GM18907 (cell line): ENCODE measurements at regions not wholly inside any gene's neighbourhood (a gene's known extent, or its start where the extent isn't known, plus 50 kb on each side); places are given as distances from the start of the nearest gene placed in this dataset.
"Not testable (repeated sequence)": the region's sequence is repeated elsewhere in the genome, so short reads cannot be mapped to it uniquely, and the experiment has no call there.

Experiments
- ATAC-seq: cut with Tn5 transposase; IDR thresholded peaks from one replicate; pipeline ENCODE4 v1.9.1; 2021; ENCODE audit warnings: mild to moderate bottlenecking, moderate library complexity; ENCODE audit not compliant: unreplicated experiment

DNA sequence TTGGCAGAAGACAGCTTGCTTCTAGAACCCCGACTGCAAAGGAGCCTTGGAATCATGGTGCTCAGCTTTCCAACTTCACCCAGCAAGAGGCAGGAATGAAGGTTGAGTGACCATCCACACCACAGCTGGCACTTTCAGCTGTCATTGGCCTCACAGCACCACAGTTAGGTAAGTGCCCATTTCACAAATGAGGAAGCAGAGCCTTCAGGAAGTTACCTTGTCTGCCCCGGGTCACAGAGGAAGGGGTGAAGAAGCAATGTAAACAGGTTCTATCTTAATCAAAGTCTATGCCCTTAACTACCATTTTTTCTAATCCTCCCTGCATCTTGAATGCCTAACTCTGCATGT lies 156.0 kb downstream of the GLUL start:
- no peak for ATAC-seq

DNA sequence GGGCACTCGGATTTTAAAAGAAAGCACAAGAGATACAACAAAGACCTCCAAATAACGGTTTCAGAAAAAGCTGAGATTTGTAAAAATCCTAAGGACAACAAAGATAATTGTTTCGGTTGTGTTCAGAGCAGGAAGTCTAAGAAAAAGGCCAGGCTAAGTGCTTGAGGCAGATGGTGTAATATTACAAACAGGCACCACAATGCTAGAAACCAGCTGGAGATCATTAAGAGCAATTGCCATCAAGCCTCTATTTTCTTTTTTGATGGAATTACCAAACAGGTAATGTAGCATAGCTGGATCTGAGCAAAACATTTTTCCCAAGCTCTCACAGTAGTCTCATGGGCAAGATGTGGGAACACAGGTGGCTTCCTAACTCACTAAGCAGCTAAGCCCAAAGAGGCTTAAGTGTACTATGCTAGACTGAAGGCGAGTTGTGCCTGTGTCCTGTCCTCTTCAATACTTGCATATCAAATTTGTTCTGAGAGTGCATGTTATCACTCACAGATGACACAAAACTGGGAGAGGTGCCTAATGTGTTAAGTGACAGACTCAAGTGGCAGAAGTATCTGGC lies 161.6 kb downstream of the GLUL start:
- no peak for ATAC-seq

GRCh38 chr1:182229451-182229850 lies 162.1 kb downstream of the GLUL start:
- ATAC-seq, result no peak

DNA sequence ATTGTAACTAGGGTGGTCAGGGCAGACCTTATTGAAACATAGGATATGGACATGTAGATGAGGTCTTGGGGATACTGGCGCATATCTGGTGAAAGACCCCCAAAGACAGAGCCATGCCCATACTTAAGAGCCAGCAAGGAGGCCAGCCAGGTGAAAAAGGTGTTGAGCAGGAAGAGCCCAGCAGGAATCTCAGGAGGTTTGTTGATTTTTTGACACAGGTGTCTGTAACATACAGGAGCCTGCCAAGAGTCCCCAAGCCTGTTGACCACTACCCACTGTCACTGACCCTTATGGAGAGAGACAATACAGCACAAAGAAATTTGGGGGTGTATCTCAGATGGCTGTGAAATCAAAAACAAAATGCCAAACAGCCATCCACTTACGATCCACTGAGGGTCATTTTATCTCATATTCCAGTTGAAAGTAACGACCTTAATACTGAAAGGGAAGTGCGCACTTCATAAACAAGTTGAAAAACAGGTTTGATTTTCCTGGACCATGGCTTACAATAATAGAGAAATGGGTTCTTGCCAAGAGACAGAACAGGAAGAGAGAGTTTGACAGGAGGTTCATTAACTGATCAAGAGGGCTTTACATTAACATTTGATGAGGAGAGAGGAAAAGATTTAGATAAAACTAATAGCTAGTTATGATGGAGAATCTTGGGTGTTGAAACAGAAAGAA lies 163.6 kb downstream of the GLUL start:
- no peak for ATAC-seq

- no peak for ATAC-seq
Observed at GRCh38 chr1:182226618-182227017, 165.0 kb downstream of the GLUL start.

DNA sequence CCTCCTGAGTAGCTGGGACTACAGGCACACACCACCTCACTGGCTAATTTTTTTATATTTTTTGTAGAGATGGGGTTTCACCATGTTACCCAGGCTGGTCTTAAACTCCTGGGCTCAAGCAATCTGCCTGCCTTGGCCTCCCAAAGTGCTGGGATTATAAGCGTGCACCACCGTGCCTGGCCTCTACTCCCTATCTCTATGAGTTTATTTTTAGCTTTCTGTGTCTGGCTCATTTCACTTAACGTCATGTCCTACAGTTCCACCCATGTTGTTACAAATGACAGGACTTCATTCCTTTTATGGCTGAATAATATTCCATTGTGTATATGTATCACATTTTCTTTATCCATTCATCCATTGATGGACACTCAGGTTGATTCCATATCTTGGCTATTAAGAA lies 164.2 kb upstream of the ZNF648 start:
- not testable (repeated sequence) for ATAC-seq

DNA sequence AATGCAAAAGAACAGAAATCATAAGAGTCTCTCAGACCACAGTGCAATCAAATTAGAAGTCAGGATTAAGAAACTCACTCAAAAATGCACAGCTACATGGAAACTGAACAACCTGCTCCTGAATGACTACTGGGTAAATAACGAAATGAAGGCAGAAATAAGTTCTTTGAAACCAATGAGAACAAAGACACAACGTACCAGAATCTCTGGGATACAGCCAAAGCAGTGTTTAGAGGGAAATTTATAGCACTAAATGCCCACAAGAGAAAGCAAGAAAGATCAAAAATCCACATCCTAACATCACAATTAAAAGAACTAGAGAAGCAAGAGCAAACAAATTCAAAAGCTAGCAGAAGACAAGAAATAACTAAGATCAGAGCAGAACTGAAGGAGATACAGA lies 160.5 kb upstream of the ZNF648 start:
- ATAC-seq, result not testable (repeated sequence)

DNA sequence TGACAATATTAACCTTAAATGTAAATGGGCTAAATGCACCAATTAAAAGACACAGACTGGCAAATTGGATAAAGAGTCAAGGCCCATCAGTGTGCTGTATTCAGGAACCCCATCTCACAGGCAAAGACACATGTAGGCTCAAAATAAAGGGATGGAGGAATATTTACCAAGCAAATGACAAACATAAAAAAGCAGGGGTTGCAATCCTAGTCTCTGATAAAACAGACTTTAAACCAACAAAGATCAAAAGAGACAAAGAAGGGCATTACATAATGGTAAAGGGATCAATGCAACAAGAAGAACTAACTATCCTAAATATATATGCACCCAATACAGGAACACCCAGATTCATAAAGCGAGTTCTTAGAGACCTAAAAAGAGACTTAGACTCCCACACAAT lies 159.9 kb upstream of the ZNF648 start:
- ATAC-seq, result not testable (repeated sequence)

- ATAC-seq, result no peak
Observed at GRCh38 chr1:182217967-182218366, 156.5 kb upstream of the ZNF648 start.

DNA sequence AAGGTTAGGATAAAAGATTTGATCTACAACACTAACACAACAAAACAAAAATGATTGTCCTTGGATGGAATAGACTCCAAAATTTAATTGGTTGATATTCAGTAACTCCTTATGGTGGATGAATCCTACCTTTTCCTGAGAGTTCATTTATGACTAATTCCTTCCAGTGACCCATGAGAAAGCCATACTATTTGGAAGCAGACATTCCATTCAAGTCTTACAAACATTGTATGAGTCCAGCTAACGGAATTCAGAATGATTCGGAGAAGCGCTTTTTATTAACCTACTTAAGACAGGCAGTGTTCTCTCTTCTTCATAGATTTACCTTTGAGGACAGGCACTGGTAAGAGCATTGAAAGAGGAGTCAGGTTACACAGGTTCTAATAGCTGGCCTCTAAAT lies 155.6 kb upstream of the ZNF648 start:
- no peak for ATAC-seq

GRCh38 chr1:182215764-182216163 lies 154.3 kb upstream of the ZNF648 start:
- ATAC-seq, result no peak

GRCh38 chr1:182213163-182213562 lies 151.7 kb upstream of the ZNF648 start:
- no peak for ATAC-seq

DNA sequence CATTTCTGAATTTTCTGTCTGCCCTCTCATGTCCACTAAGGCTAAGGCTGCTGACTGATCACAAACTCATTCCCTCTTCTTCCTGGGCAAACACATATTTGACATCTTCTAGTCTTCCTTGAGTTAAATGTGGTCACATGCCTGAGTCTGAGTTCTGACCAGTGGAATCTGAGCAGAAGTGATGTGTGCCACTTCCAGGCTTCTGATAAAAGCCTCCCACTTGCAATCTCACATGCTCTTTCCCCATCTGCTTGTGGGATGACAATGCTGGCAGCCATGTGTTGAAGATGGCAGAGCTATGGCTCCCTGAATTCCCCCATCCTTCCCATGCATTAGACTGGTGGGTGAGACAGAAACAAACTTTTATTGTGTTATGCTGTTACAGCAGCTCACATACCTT lies 149.9 kb upstream of the ZNF648 start:
- ATAC-seq, result no peak

DNA sequence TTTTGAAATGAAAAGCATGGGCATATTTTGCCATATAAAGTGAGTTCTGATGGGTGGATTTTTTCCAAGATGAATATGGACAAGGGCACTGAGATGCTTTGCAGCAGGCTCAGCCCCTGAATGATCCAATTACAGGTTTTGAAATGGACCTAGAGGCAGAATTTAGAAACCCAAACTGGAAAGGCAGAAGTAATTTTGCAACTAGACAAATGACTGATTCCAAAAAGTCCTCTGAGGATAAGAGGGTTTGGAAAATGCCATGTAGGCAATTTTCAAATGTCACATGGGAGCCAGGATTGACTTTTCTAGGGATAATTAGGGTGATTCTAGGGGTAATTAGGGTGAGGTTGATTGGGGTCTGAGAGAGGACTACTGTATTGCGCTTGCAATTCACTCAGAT lies 148.9 kb upstream of the ZNF648 start:
- no peak for ATAC-seq

- no peak for ATAC-seq
Observed at GRCh38 chr1:182207300-182207699, 145.8 kb upstream of the ZNF648 start.

- no peak for ATAC-seq
Observed at GRCh38 chr1:182206626-182207239, 145.2 kb upstream of the ZNF648 start.

DNA sequence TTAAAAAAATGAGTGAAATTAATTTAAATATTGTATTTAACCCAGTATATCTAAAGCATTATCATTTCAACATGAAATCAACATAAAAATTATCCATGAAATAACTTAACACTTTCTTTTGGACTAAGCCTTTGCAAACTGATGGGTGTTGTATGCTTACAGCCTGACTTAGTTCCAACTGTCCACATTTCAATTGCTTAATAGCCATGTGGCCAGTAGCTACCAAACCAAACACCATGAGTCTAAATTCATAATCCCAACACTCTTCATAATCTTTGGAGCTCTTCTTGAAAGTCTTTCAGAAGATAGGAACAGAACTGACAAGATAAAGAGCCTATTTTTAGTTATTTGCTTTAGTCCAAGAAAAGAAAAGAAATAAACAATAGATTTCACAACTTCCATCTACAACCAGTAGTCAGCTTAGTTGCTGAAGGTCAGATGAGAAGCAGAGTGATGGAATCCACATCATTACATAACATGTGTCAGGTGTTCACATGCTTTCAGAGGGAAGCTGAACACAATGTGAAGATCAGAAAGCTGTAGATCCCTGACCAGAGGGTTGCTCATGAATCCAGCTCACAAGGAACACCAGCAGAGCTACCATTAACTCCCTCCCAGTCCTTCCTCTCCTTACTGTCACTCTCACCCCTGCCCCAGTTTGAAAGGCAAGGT lies 144.0 kb upstream of the ZNF648 start:
- ATAC-seq, result no peak

DNA sequence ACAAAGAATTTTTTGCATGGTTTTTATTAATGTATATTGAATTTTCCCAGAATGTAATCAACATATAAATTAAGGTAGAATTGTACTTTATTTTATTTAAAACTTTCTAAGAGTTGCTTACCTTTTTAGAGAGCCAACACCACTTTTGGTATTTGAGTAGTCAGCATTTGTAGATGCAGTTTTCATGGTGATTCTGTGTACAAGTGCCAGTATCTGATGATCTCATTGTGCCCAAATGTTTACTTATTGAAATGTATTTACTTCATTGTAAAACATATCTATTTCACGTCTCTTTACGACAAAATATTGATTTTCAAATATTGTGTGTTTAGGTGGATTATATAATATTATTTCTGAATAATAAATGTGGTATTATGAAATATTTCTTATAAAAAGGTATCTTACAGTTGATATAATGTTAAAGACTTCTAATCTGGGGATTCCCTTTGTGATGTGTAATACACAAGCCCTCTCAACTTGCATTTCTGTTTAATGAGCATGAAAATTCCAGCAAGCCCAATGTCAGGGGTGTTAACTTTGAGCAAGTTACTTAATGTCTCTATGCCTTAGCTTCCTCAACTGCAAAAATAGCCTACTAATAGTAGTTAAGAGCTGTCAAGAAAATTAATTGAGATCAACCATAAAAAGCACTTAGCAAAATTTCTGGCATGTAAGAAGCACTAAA lies 141.8 kb upstream of the ZNF648 start:
- ATAC-seq, result no peak

- not testable (repeated sequence) for ATAC-seq
Observed at GRCh38 chr1:182201490-182201889, 140.0 kb upstream of the ZNF648 start.

- no peak for ATAC-seq
Observed at GRCh38 chr1:182200025-182200812, 138.7 kb upstream of the ZNF648 start.
